H1 (cell line): ENCODE measurements at regions not wholly inside any gene's neighbourhood (a gene's known extent, or its start where the extent isn't known, plus 50 kb on each side); places are given as distances from the start of the nearest gene placed in this dataset.

Source experiments
- CTCF ChIA-PET: fragments of 300-600 bp; sonication (Branson Sonifier 250); formaldehyde crosslinking; loops from one replicate; lab custom pipeline; 2021; ENCODE audit not compliant: partially characterized antibody; lab: Charles Lee
- POLR2A ChIA-PET: fragments of 300-600 bp; sonication (Branson Sonifier 250); formaldehyde crosslinking; loops from one replicate; lab custom pipeline; 2021; ENCODE audit warnings: inconsistent platforms; ENCODE audit not compliant: partially characterized antibody; lab: Charles Lee
- DNase-seq, 2 experiments: peaks; one replicate each; pipeline versions ENCODE4 v3.0.0 to v3.0.0-alpha.2; 2010 to 2022; ENCODE audit warnings: low spot score in 2 of 2, low read depth in 1 of 2, mixed read lengths in 1 of 2
- FAIRE-seq: peaks from 2 replicates; lab custom pipeline; 2011; peaks lifted over from hg19 to GRCh38; lab: Jason Lieb, UNC
- H2AFZ ChIP-seq: 2 replicates; pipeline ENCODE4 v1.8.1; 2012; ENCODE audit warnings: low read length, inconsistent platforms
- H2AK5ac ChIP-seq: 2 replicates; pipeline ENCODE4 v1.6.1; 2013; ENCODE audit warnings: low read depth, low read length
- H2BK120ac ChIP-seq: replicated peaks from 2 replicates; pipeline ENCODE3; 2013; ENCODE audit warnings: low read depth, low read length, inconsistent platforms
- H2BK12ac ChIP-seq: 2 replicates; pipeline ENCODE4 v1.6.1; 2013; ENCODE audit warnings: low read depth, low read length
- H2BK15ac ChIP-seq: 2 replicates; pipeline ENCODE4 v1.6.1; 2013; ENCODE audit warnings: low read length
- H2BK20ac ChIP-seq: 2 replicates; pipeline ENCODE4 v1.6.1; 2013; ENCODE audit warnings: low read length
- H2BK5ac ChIP-seq: 2 replicates; pipeline ENCODE4 v1.6.1; 2013; ENCODE audit warnings: low read depth, low read length
- H3K14ac ChIP-seq: 2 replicates; pipeline ENCODE4 v1.6.1; 2013; ENCODE audit warnings: inconsistent platforms; ENCODE audit not compliant: insufficient read length
- H3K18ac ChIP-seq: 2 replicates; pipeline ENCODE4 v1.6.1; 2013; ENCODE audit warnings: low read length; ENCODE audit errors: extremely low read depth
- H3K23ac ChIP-seq: 2 replicates; pipeline ENCODE4 v1.6.1; 2013; ENCODE audit warnings: inconsistent platforms; ENCODE audit not compliant: insufficient read length
- H3K23me2 ChIP-seq: 2 replicates; pipeline ENCODE4 v1.6.1; 2013; ENCODE audit warnings: low read depth, low read length
- H3K27ac ChIP-seq: 2 replicates; pipeline ENCODE4 v1.6.1; 2011; ENCODE audit warnings: low read depth, low read length, inconsistent platforms
- H3K27me3 ChIP-seq, 4 experiments: replicated peaks in 1 of 4; 1 replicate in 1 of 4; 2 replicates in 3 of 4; pipeline versions ENCODE4 v1.6.1 to v1.8.1; 2011 to 2013; ENCODE audit warnings: low read length in 3 of 4, mild to moderate bottlenecking in 3 of 4, inconsistent platforms in 2 of 4, mixed read lengths in 2 of 4, moderate library complexity in 1 of 4; ENCODE audit not compliant: control insufficient read depth in 3 of 4, insufficient read depth in 3 of 4; ENCODE audit errors: extremely low read depth in 1 of 4
- H3K36me3 ChIP-seq, 4 experiments: 2 replicates each; pipeline versions ENCODE4 v1.6.1 to v1.8.1; 2011 to 2013; ENCODE audit warnings: mild to moderate bottlenecking in 4 of 4, low read length in 3 of 4, moderate library complexity in 2 of 4, control low read depth in 1 of 4, inconsistent platforms in 1 of 4; ENCODE audit not compliant: insufficient read depth in 4 of 4, control insufficient read depth in 2 of 4
- H3K4ac ChIP-seq: replicated peaks from 2 replicates; pipeline ENCODE3; 2013; ENCODE audit warnings: low read length, low read depth, mixed read lengths, inconsistent platforms; ENCODE audit not compliant: insufficient read length
- H3K4me1 ChIP-seq, 4 experiments: replicated peaks in 1 of 4; 1 replicate in 1 of 4; 2 replicates in 3 of 4; pipeline versions ENCODE4 v1.6.1 to v1.8.1; 2011 to 2013; ENCODE audit warnings: low read length in 3 of 4, inconsistent platforms in 2 of 4, mixed read lengths in 1 of 4; ENCODE audit not compliant: insufficient read depth in 4 of 4, control insufficient read depth in 3 of 4
- H3K4me2 ChIP-seq, 2 experiments: 2 replicates each; pipeline versions ENCODE4 v1.6.1 to v1.8.1; 2011 to 2013; ENCODE audit warnings: low read depth in 2 of 2, low read length in 2 of 2, control low read depth in 1 of 2, inconsistent platforms in 1 of 2, mild to moderate bottlenecking in 1 of 2; ENCODE audit not compliant: insufficient read depth in 1 of 2
- H3K4me3 ChIP-seq, 4 experiments: fragments of 200-600, 300-600 bp in 1 of 4; sonication (generic), shearing (Covaris generic), sonication (Bioruptor Twin) in 1 of 4; 2 replicates each; pipeline versions ENCODE4 v1.5.1 to v1.8.1; 2011 to 2016; ENCODE audit warnings: low read length in 4 of 4, low read depth in 3 of 4, control low read depth in 2 of 4, inconsistent platforms in 2 of 4, mild to moderate bottlenecking in 2 of 4, mixed read lengths in 1 of 4, moderate library complexity in 1 of 4; ENCODE audit not compliant: insufficient read depth in 2 of 4; ENCODE audit errors: extremely low read depth in 1 of 4
- H3K56ac ChIP-seq: replicated peaks from 2 replicates; pipeline ENCODE3; 2013; ENCODE audit warnings: low read depth, mild to moderate bottlenecking, mixed read lengths, low read length, inconsistent platforms; ENCODE audit not compliant: insufficient read length
- H3K79me1 ChIP-seq: 2 replicates; pipeline ENCODE4 v1.6.1; 2013; ENCODE audit warnings: low read depth, low read length, control low read depth
- H3K79me2 ChIP-seq, 2 experiments: 2 replicates each; pipeline versions ENCODE4 v1.6.1 to v1.8.1; 2012 to 2013; ENCODE audit warnings: low read length in 2 of 2, mild to moderate bottlenecking in 2 of 2, inconsistent platforms in 1 of 2; ENCODE audit not compliant: insufficient read depth in 2 of 2, control insufficient read depth in 1 of 2
- H3K9ac ChIP-seq, 4 experiments: replicated peaks in 1 of 4; 1 replicate in 1 of 4; 2 replicates in 3 of 4; pipeline versions ENCODE4 v1.6.1 to v1.8.1; 2011 to 2013; ENCODE audit warnings: low read depth in 3 of 4, low read length in 3 of 4, control low read depth in 2 of 4, mild to moderate bottlenecking in 2 of 4, moderate library complexity in 2 of 4, inconsistent platforms in 1 of 4; ENCODE audit errors: extremely low read depth in 1 of 4
- H3K9me3 ChIP-seq, 2 experiments: 2 replicates each; pipeline versions ENCODE4 v1.6.1 to v1.8.1; 2012 to 2013; ENCODE audit warnings: mild to moderate bottlenecking in 2 of 2, moderate library complexity in 2 of 2, control low read depth in 1 of 2, inconsistent platforms in 1 of 2, low read depth in 1 of 2, low read length in 1 of 2, mixed read lengths in 1 of 2; ENCODE audit not compliant: insufficient read depth in 2 of 2
- H4K20me1 ChIP-seq, 2 experiments: replicated peaks in 1 of 2; 2 replicates each; pipeline versions ENCODE3 to v1.8.1; 2011 to 2013; ENCODE audit warnings: inconsistent platforms in 2 of 2, low read length in 2 of 2, mild to moderate bottlenecking in 1 of 2; ENCODE audit not compliant: insufficient read depth in 2 of 2, control insufficient read depth in 1 of 2
- H4K5ac ChIP-seq: 2 replicates; pipeline ENCODE4 v1.6.1; 2013; ENCODE audit warnings: low read length, low read depth, mixed read lengths, inconsistent platforms; ENCODE audit not compliant: insufficient read length
- H4K8ac ChIP-seq: 2 replicates; pipeline ENCODE4 v1.8.0; 2013; ENCODE audit warnings: mild to moderate bottlenecking, moderate library complexity, low read length, inconsistent platforms; ENCODE audit not compliant: insufficient read depth; ENCODE audit errors: extremely low read depth
- H4K91ac ChIP-seq: replicated peaks from 2 replicates; pipeline ENCODE3; 2013; ENCODE audit warnings: low read length, mixed read lengths, inconsistent platforms; ENCODE audit not compliant: insufficient read length
- BACH1 ChIP-seq: IDR thresholded peaks from 2 replicates; pipeline ENCODE4 v1.6.1; 2012; ENCODE audit warnings: low read length, improper control_type of control experiment
- CBX8 ChIP-seq: fragments of 300-800, 300-1000 bp; sonication (generic); IDR thresholded peaks from 2 replicates; pipeline ENCODE4 v1.7.1; 2016; ENCODE audit warnings: low read depth, low read length, borderline replicate concordance
- JUND ChIP-seq: IDR thresholded peaks from 2 replicates; pipeline ENCODE4 v1.6.1; 2011; ENCODE audit warnings: mild to moderate bottlenecking, improper control_type of control experiment, low read length
- KDM4A ChIP-seq: IDR thresholded peaks from one replicate; pipeline ENCODE4 v1.7.1; 2012; ENCODE audit warnings: low read depth, mild to moderate bottlenecking, moderate library complexity, low read length, inconsistent platforms; ENCODE audit not compliant: severe bottlenecking
- NANOG ChIP-seq: IDR thresholded peaks from 2 replicates; pipeline ENCODE4 v1.6.1; 2011; ENCODE audit warnings: low read length, low read depth, mild to moderate bottlenecking, inconsistent platforms; ENCODE audit not compliant: insufficient read depth, poor library complexity, severe bottlenecking
- PHF8 ChIP-seq: fragments of 200-600 bp; sonication (generic); conservative IDR thresholded peaks from 2 replicates; pipeline ENCODE4 v1.7.1; 2012; ENCODE audit warnings: low read depth, mild to moderate bottlenecking, inconsistent platforms, low read length, moderate library complexity
- POU5F1 ChIP-seq: IDR thresholded peaks from 2 replicates; pipeline ENCODE4 v1.6.1; 2011; ENCODE audit warnings: low read depth, mild to moderate bottlenecking, low read length, moderate library complexity
- RXRA ChIP-seq: IDR thresholded peaks from 2 replicates; pipeline ENCODE4 v1.6.1; 2011; ENCODE audit warnings: low read depth, mild to moderate bottlenecking, low read length, moderate library complexity; ENCODE audit not compliant: insufficient read depth
- SP1 ChIP-seq: IDR thresholded peaks from 2 replicates; pipeline ENCODE4 v1.6.1; 2011; ENCODE audit warnings: low read depth, low read length
- SUZ12 ChIP-seq: fragments of 200-600 bp; sonication (generic); IDR thresholded peaks from 2 replicates; pipeline ENCODE4 v1.6.1; 2012; ENCODE audit warnings: mild to moderate bottlenecking, inconsistent platforms, low read length, moderate library complexity, mixed read lengths
- TEAD4 ChIP-seq: IDR thresholded peaks from 2 replicates; pipeline ENCODE4 v1.6.1; 2012; ENCODE audit warnings: low read depth, low read length, inconsistent platforms, mixed read lengths
- WGBS, 2 experiments: shearing (Covaris generic) in 1 of 2; methylation state at CpG; one replicate each; pipeline versions ENCODE4 v1.1.6 to v1.1.7; 2013 to 2015; ENCODE audit warnings: low lambda C conversion rate in 2 of 2, mixed read lengths in 2 of 2, inconsistent platforms in 1 of 2, low coverage in 1 of 2, missing lambda C conversion rate in 1 of 2; ENCODE audit not compliant: insufficient replicate concordance in 2 of 2, insufficient coverage in 1 of 2, insufficient read length in 1 of 2; ENCODE audit errors: extremely low coverage in 1 of 2, missing lambda C conversion rate in 1 of 2; 5-methylcytosine and 5-hydroxymethylcytosine counted together
- TF ChIP-seq, protein P1 (sequence below): IDR thresholded peaks from 2 replicates; pipeline ENCODE4 v1.6.1; 2012; ENCODE audit warnings: inconsistent platforms
- TF ChIP-seq, protein P2 (sequence below): IDR thresholded peaks from 2 replicates; pipeline ENCODE4 v1.6.1; 2012; ENCODE audit warnings: low read length, inconsistent platforms

DNA sequence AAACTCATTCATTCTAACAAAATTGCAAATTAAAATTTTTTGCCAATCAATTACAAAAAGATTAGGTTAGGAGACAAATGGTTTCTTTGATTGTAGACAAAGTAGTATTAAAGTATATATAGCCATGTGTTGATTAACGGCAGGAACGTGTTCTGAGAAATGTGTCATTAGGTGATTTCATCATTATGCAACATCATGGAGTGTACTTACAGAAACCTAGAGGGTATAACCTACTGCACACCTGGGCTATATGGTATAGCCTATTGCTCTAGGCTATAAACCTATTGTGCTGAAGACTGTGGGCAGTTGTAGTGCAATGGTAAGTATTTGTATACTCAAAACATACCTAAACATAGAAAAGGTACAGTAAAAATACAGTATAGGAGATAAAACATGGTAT, 906.8 kb upstream of the SPRY2 start:
- Histone ChIP-seq H3K23ac (no peak overlapping the region), H3K56ac (no peak overlapping the region), H3K79me1 (no peaks in the 10 kb centered on the region), H3K27me3 (no peaks in the 10 kb centered on the region), H3K27ac (no peak overlapping the region), H2AFZ (no peak overlapping the region), H2BK20ac (no peak overlapping the region), H2AK5ac (no peak overlapping the region), H2BK120ac (no peak overlapping the region), H3K36me3 (no peaks in the 10 kb centered on the region), H3K4me2 (no peak overlapping the region), H4K20me1 (no peaks in the 10 kb centered on the region), H3K9me3 (no peaks in the 10 kb centered on the region), H3K4me1 (no peaks in the 10 kb centered on the region), H3K4me3 (no peak overlapping the region), H3K4ac (no peak overlapping the region), H4K5ac (no peak overlapping the region), H4K91ac (no peak overlapping the region), H3K18ac (no peak overlapping the region), H2BK15ac (no peak overlapping the region), H3K79me2 (no peaks in the 10 kb centered on the region), H4K8ac (no peak overlapping the region), H2BK5ac (no peak overlapping the region), H3K23me2 (no peaks in the 10 kb centered on the region), H3K14ac (no peak overlapping the region), H3K9ac (no peak overlapping the region), H2BK12ac (no peak overlapping the region)
- POLR2A ChIA-PET, result no interaction called here
- 100% methylated on average over 2 of the region's 2 CpGs; no CpG with 5 or more reads in 1 of the 2 experiments for WGBS, 2 experiments
- FAIRE-seq, result no peak
- CTCF ChIA-PET, result interaction anchor here (0.8 kb wide), 1 partner anchor 75 kb away, joined by 3 read pairs; no protein-coding TSS in a partner anchor
- DNase-seq, result no peak
- TF ChIP-seq NANOG (no peak), PHF8 (no peak), CBX8 (no peak), POU5F1 (no peak), JUND (no peak), KDM4A (no peak), SP1 (no peak), TEAD4 (no peak), SUZ12 (no peak), RXRA (no peak), BACH1 (no peak)
- TF ChIP-seq, protein P1, sequence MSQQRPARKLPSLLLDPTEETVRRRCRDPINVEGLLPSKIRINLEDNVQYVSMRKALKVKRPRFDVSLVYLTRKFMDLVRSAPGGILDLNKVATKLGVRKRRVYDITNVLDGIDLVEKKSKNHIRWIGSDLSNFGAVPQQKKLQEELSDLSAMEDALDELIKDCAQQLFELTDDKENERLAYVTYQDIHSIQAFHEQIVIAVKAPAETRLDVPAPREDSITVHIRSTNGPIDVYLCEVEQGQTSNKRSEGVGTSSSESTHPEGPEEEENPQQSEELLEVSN, result no peak
- TF ChIP-seq, protein P2, sequence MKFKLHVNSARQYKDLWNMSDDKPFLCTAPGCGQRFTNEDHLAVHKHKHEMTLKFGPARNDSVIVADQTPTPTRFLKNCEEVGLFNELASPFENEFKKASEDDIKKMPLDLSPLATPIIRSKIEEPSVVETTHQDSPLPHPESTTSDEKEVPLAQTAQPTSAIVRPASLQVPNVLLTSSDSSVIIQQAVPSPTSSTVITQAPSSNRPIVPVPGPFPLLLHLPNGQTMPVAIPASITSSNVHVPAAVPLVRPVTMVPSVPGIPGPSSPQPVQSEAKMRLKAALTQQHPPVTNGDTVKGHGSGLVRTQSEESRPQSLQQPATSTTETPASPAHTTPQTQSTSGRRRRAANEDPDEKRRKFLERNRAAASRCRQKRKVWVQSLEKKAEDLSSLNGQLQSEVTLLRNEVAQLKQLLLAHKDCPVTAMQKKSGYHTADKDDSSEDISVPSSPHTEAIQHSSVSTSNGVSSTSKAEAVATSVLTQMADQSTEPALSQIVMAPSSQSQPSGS, result no peak
